Thoracic aorta (tissue), 2 donors: ENCODE measurements at regions not wholly inside any gene's neighbourhood (a gene's known extent, or its start where the extent isn't known, plus 50 kb on each side); places are given as distances from the start of the nearest gene placed in this dataset.

Source experiments
- ATAC-seq: fragments of 150-250 bp; one replicate; pipeline ENCODE4 v1.8.0; 2017; ENCODE audit warnings: low read depth; ENCODE audit not compliant: insufficient number of reproducible peaks, low FRiP score
- DNase-seq: peaks from one replicate; pipeline ENCODE4 v3.0.0-alpha.2; 2020; ENCODE audit warnings: low spot score
- H3K27ac ChIP-seq, 2 donors: fragments of 200-600 bp; sonication (generic); 1 replicate in 1 of 2; 2 replicates in 1 of 2; pipeline ENCODE4 v1.5.1; 2016; ENCODE audit warnings: mild to moderate bottlenecking in 2 of 2, moderate library complexity in 2 of 2
- H3K27me3 ChIP-seq: fragments of 200-600 bp; sonication (generic); replicated peaks from 2 replicates; pipeline ENCODE4 v1.6.0; 2016; ENCODE audit warnings: mild to moderate bottlenecking; ENCODE audit not compliant: insufficient read depth
- H3K36me3 ChIP-seq: fragments of 200-600 bp; sonication (generic); one replicate; pipeline ENCODE4 v1.5.1; 2016
- H3K4me1 ChIP-seq, 2 donors: fragments of 200-600 bp; sonication (generic); 1 replicate in 1 of 2; 2 replicates in 1 of 2; pipeline versions ENCODE4 v1.5.1 to v1.6.0; 2016; ENCODE audit warnings: low read depth in 2 of 2, mild to moderate bottlenecking in 1 of 2; ENCODE audit not compliant: control insufficient read depth in 1 of 2
- H3K4me3 ChIP-seq: fragments of 200-600 bp; sonication (generic); 2 replicates; pipeline ENCODE4 v1.5.1; 2016; ENCODE audit warnings: mild to moderate bottlenecking
- H3K9me3 ChIP-seq: fragments of 200-600 bp; sonication (generic); 2 replicates; pipeline ENCODE4 v1.5.1; 2016
- CTCF ChIP-seq: fragments of 200-600 bp; sonication (generic); IDR thresholded peaks from one replicate; pipeline ENCODE4 v1.5.1; 2019; ENCODE audit warnings: antibody characterized with exemption

DNA sequence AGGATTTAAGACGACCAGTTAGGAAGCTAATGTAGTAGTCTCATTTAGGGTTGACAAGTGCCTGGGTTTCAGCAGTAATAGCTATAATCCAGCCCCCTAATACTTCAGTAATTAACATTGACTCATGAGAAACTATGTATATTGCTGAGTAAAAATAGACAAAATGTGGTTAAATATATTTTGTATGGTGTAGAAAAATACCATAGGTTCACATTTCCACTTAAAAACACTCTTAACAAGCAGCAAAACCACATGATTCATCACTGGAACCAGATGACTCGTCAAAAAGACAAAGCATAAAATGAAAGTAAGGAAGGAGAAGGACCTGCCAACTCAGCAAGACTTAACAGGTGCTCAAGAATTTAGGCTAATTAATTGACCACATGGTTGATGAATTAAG is 288.9 kb downstream of the EFHB start:
- ATAC-seq (no peak), DNase-seq (no peak)
- Histone ChIP-seq H3K27me3 (no peaks in the 10 kb centered on the region), H3K36me3 (no peaks in the 10 kb centered on the region), H3K4me1 (no peaks in the 10 kb centered on the region), H3K4me3 (no peak overlapping the region), H3K9me3 (no peaks in the 10 kb centered on the region), H3K27ac (no peak overlapping the region)
- TF ChIP-seq CTCF, result no peak

GRCh38 chr3:19644405-19644804 is 289.6 kb downstream of the EFHB start:
- no peak for TF ChIP-seq CTCF
- DNase-seq (no peak), ATAC-seq (no peak)
- no peaks in the 10 kb centered on the region for H3K36me3 ChIP-seq
- H3K4me3 ChIP-seq, result no peak overlapping the region
- no peaks in the 10 kb centered on the region for H3K4me1 ChIP-seq
- H3K9me3 ChIP-seq, result no peaks in the 10 kb centered on the region
- no peak overlapping the region for H3K27ac ChIP-seq
- H3K27me3 ChIP-seq, result no peaks in the 10 kb centered on the region

GRCh38 chr3:19641408-19641807 is 292.6 kb downstream of the EFHB start:
- Histone ChIP-seq H3K36me3 (no peaks in the 10 kb centered on the region), H3K4me3 (no peak overlapping the region), H3K4me1 (no peaks in the 10 kb centered on the region), H3K9me3 (no peaks in the 10 kb centered on the region), H3K27me3 (no peaks in the 10 kb centered on the region), H3K27ac (no peak overlapping the region)
- DNase-seq (no peak), ATAC-seq (no peak)
- no peak for TF ChIP-seq CTCF

DNA sequence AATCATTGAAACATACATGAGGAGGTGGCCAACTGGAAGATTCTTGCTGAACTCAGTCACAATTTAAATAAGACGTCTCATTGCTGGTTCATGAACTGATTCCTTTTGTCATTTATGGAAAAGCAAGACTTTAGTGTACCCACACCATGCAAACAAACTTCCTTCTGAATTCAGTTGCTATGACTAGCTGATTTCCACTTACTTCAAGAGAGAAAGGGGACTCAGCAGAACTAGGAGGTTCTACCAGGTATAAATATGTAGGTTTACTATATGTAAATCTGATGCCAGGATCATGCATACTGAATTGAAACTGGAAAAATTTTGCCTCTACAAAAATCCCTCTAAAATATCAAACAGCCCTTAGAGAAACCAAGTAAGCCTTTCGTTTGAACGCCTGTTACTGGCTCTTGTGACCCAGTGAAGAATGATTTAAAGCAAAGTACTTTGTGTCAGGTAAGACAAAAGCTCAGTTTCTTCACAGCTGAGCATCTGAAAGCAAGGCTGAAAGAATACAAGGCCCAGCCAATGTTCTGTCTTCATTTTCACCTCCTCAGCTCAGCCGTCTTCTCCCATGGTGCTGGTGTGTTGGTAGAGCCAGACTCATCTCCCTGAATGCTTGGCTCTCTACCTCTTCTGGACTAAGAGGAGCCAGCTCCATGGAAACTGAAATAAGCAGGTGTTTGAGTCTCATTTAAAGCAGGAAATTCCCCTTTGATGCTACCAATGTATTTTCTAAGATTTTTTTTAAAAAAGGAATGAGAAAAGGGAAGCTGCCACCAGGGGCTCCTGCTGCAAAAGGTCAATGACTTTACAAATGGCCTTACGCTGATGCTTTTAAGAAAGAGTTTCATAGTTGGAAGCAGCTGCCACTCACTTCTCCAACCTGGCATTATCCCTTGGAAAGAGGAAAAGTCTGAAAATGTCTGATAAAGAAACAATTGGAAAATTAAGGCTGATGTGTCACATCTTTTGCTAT is 301.6 kb downstream of the EFHB start:
- TF ChIP-seq CTCF, result no peak
- DNase-seq (no peak), ATAC-seq (no peak)
- Histone ChIP-seq H3K4me1 (no peaks in the 10 kb centered on the region), H3K27ac (no peak overlapping the region), H3K4me3 (no peak overlapping the region), H3K27me3 (no peaks in the 10 kb centered on the region), H3K9me3 (no peaks in the 10 kb centered on the region), H3K36me3 (no peaks in the 10 kb centered on the region)

GRCh38 chr3:19598870-19599269 is 335.1 kb downstream of the EFHB start:
- no peak overlapping the region for H3K4me3 ChIP-seq
- H3K4me1 ChIP-seq, result no peaks in the 10 kb centered on the region
- H3K36me3 ChIP-seq, result no peaks in the 10 kb centered on the region
- H3K9me3 ChIP-seq, result no peaks in the 10 kb centered on the region
- ATAC-seq (no peak), DNase-seq (no peak)
- no peaks in the 10 kb centered on the region for H3K27me3 ChIP-seq
- no peak overlapping the region for H3K27ac ChIP-seq
- TF ChIP-seq CTCF, result no peak
